ENCODE measurements at regions not wholly inside any gene's neighbourhood (a gene's known extent, or its start where the extent isn't known, plus 50 kb on each side); places are given as distances from the start of the nearest gene placed in this dataset.
"Not testable (repeated sequence)": the region's sequence is repeated elsewhere in the genome, so short reads cannot be mapped to it uniquely, and the experiment has no call there.

- DNase-seq (ENCODE audit: low spot score): no peak
Measured at GRCh38 chr6:139706912-139707311, 332.5 kb upstream of the CITED2 start.

- DNase-seq (ENCODE audit: low spot score): no peak
Measured at GRCh38 chr6:139705284-139705683, 330.8 kb upstream of the CITED2 start.

- DNase-seq (ENCODE audit: low spot score): no peak
Measured at GRCh38 chr6:139703780-139704179, 329.3 kb upstream of the CITED2 start.

- no peak for DNase-seq (ENCODE audit: low spot score)
Measured at GRCh38 chr6:139702706-139703105, 328.3 kb upstream of the CITED2 start.

GRCh38 chr6:139701695-139702094 is 327.2 kb upstream of the CITED2 start:
- DNase-seq (ENCODE audit: low spot score): no peak

- DNase-seq (ENCODE audit: low spot score): no peak
Measured at GRCh38 chr6:139701003-139701402, 326.6 kb upstream of the CITED2 start.

GRCh38 chr6:139699911-139700310 is 325.5 kb upstream of the CITED2 start:
- no peak for DNase-seq (ENCODE audit: low spot score)

- DNase-seq (ENCODE audit: low spot score): no peak
Measured at GRCh38 chr6:139699335-139699734, 324.9 kb upstream of the CITED2 start.

GRCh38 chr6:139698526-139699176 is 324.2 kb upstream of the CITED2 start:
- no peak for DNase-seq (ENCODE audit: low spot score)

GRCh38 chr6:139697856-139698255 is 323.4 kb upstream of the CITED2 start:
- DNase-seq (ENCODE audit: low spot score): not testable (repeated sequence)

GRCh38 chr6:139696991-139697390 is 322.5 kb upstream of the CITED2 start:
- not testable (repeated sequence) for DNase-seq (ENCODE audit: low spot score)

GRCh38 chr6:139695361-139695760 is 320.9 kb upstream of the CITED2 start:
- no peak for DNase-seq (ENCODE audit: low spot score)

GRCh38 chr6:139693735-139694134 is 319.3 kb upstream of the CITED2 start:
- DNase-seq (ENCODE audit: low spot score): no peak

- no peak for DNase-seq (ENCODE audit: low spot score)
Measured at GRCh38 chr6:139690007-139690406, 315.6 kb upstream of the CITED2 start.

- DNase-seq (ENCODE audit: low spot score): no peak
Measured at GRCh38 chr6:139687055-139687454, 312.6 kb upstream of the CITED2 start.

- no peak for DNase-seq (ENCODE audit: low spot score)
Measured at GRCh38 chr6:139686308-139686707, 311.9 kb upstream of the CITED2 start.

- no peak for DNase-seq (ENCODE audit: low spot score)
Measured at GRCh38 chr6:139685009-139685408, 310.6 kb upstream of the CITED2 start.

GRCh38 chr6:139680819-139681218 is 306.4 kb upstream of the CITED2 start:
- no peak for DNase-seq (ENCODE audit: low spot score)

GRCh38 chr6:139679516-139680179 is 305.2 kb upstream of the CITED2 start:
- DNase-seq (ENCODE audit: low spot score): no peak

- DNase-seq (ENCODE audit: low spot score): no peak
Measured at GRCh38 chr6:139676718-139677117, 302.3 kb upstream of the CITED2 start.

GRCh38 chr6:139666284-139666683 is 291.8 kb upstream of the CITED2 start:
- no peak for DNase-seq (ENCODE audit: low spot score)

GRCh38 chr6:139663996-139664395 is 289.5 kb upstream of the CITED2 start:
- DNase-seq (ENCODE audit: low spot score): no peak

GRCh38 chr6:139659711-139660110 is 285.3 kb upstream of the CITED2 start:
- DNase-seq (ENCODE audit: low spot score): no peak

GRCh38 chr6:139659196-139659595 is 284.7 kb upstream of the CITED2 start:
- no peak for DNase-seq (ENCODE audit: low spot score)
